ENCODE measurements at regions not wholly inside any gene's neighbourhood (a gene's known extent, or its start where the extent isn't known, plus 50 kb on each side); places are given as distances from the start of the nearest gene placed in this dataset.

DNA sequence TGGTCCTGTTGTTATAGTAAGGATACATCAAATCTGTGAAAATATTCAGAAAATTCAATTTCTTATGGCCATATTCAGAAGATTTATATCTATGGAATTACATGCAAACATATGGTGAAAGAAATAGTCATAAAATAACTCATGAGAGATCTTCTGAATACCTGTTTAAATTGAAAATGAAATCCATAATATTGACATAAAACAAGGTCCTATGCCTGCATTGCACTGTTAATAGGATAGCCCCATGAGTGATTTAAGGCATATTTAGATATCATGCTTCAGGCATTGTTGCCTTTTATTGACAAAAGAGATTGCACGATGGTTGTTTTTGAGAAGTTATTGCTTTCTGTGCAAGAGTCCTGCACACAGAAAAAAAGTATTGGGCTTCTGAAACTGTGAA lies 591.7 kb upstream of the ZNF717 start:
- Histone ChIP-seq H3K36me3 (no peaks in the 10 kb centered on the region), H3K4me1 (no peaks in the 10 kb centered on the region), H3K4me3 (no peak overlapping the region), H3K9me3 (no peaks in the 10 kb centered on the region), H3K27me3 (no peaks in the 10 kb centered on the region), H3K27ac (no peak overlapping the region)
- ATAC-seq, result no peak
- in situ Hi-C loops (cut with MboI; ENCODE audit: low sequenced_read_pairs in 4 of 4), result no loop called here
- no peak for DNase-seq
- intact Hi-C loops (cut with DNase I; ENCODE audit: low total_unique reads), result no loop called here
- TF ChIP-seq, protein P1, sequence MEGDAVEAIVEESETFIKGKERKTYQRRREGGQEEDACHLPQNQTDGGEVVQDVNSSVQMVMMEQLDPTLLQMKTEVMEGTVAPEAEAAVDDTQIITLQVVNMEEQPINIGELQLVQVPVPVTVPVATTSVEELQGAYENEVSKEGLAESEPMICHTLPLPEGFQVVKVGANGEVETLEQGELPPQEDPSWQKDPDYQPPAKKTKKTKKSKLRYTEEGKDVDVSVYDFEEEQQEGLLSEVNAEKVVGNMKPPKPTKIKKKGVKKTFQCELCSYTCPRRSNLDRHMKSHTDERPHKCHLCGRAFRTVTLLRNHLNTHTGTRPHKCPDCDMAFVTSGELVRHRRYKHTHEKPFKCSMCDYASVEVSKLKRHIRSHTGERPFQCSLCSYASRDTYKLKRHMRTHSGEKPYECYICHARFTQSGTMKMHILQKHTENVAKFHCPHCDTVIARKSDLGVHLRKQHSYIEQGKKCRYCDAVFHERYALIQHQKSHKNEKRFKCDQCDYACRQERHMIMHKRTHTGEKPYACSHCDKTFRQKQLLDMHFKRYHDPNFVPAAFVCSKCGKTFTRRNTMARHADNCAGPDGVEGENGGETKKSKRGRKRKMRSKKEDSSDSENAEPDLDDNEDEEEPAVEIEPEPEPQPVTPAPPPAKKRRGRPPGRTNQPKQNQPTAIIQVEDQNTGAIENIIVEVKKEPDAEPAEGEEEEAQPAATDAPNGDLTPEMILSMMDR (IDR thresholded peaks at IDR 0.05 in 4 of 5, conservative IDR thresholded peaks at IDR 0.05 in 1 of 5), result no peak
- no peak for TF ChIP-seq POLR2A (IDR thresholded peaks at IDR 0.05)

DNA sequence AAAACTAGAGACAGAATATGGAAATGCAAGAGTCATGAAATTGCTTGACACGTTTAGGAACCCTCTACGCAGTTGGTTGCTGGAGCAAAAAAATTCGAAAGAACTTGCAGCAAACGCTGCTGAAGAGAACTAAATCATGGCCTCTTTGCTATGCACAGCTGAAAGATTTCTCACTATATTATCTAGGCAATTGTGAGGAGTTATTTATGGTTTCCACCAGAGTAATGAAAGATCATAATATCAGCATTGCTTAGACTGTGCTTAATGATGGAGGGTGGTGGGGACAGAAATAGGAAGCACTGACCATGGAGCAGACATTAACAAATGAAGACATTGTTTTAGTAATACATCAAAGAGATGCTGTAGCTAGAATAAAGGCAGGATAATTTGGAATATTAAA lies 593.4 kb upstream of the ZNF717 start:
- intact Hi-C loops (cut with DNase I; ENCODE audit: low total_unique reads) (no loop called here), in situ Hi-C loops (cut with MboI; ENCODE audit: low sequenced_read_pairs in 4 of 4) (no loop called here)
- Histone ChIP-seq H3K27me3 (no peaks in the 10 kb centered on the region), H3K4me1 (no peaks in the 10 kb centered on the region), H3K27ac (no peak overlapping the region), H3K36me3 (no peaks in the 10 kb centered on the region), H3K4me3 (no peak overlapping the region), H3K9me3 (no peaks in the 10 kb centered on the region)
- TF ChIP-seq, protein P1 (IDR thresholded peaks at IDR 0.05 in 4 of 5, conservative IDR thresholded peaks at IDR 0.05 in 1 of 5), result no peak
- ATAC-seq (no peak), DNase-seq (no peak)

DNA sequence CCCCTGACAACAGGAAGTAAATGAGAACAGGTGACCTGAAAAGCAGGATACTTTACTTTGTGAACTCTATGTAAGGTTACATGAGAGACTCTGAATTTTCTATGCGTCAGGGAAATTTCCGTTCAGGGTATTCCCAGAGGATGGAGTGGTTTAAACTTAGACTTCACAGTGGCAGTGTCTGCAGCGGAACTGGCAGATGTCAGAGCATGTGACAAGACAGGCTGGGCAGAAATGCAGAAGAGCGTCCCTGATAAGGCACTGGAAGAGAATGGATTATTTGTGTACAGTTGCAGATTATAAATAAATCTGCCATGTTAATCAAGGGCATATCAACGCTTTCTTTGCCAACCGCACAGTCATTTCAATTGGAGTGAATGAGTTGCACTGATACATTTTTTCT lies 598.4 kb upstream of the ZNF717 start:
- Histone ChIP-seq H3K36me3 (no peaks in the 10 kb centered on the region), H3K4me1 (no peaks in the 10 kb centered on the region), H3K27me3 (no peaks in the 10 kb centered on the region), H3K9me3 (no peaks in the 10 kb centered on the region), H3K27ac (no peak overlapping the region), H3K4me3 (no peak overlapping the region)
- ATAC-seq (no peak), DNase-seq (no peak)
- TF ChIP-seq, protein P1 (IDR thresholded peaks at IDR 0.05 in 4 of 5, conservative IDR thresholded peaks at IDR 0.05 in 1 of 5), result no peak
- TF ChIP-seq POLR2A (IDR thresholded peaks at IDR 0.05), result no peak
- intact Hi-C loops (cut with DNase I; ENCODE audit: low total_unique reads) (no loop called here), in situ Hi-C loops (cut with MboI; ENCODE audit: low sequenced_read_pairs in 4 of 4) (no loop called here)

DNA sequence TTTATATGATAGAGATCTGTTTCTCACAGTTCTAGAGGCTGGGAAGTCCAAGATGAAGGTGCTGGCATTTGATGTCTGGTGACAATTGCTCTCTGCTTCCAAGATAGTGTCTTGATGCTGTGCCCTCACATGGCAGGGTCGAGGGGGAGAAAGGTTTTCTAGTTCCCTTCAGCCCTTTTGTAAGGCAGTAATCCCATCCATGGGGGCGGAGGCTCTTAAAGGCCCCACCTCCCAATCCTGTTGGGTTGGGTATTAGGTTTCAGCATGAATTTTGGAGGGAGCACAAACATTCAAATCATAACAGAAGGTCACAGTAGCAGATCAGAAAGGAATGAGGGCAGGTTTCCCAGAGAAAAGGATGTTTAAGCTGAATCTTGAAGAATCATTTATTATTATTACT lies 601.7 kb upstream of the ZNF717 start:
- H3K4me1 ChIP-seq, result no peaks in the 10 kb centered on the region
- TF ChIP-seq, protein P1 (IDR thresholded peaks at IDR 0.05 in 4 of 5, conservative IDR thresholded peaks at IDR 0.05 in 1 of 5), result no peak
- TF ChIP-seq POLR2A (IDR thresholded peaks at IDR 0.05), result no peak
- no peaks in the 10 kb centered on the region for H3K36me3 ChIP-seq
- DNase-seq (no peak), ATAC-seq (no peak)
- H3K27me3 ChIP-seq, result no peaks in the 10 kb centered on the region
- H3K27ac ChIP-seq, result no peak overlapping the region
- in situ Hi-C loops (cut with MboI; ENCODE audit: low sequenced_read_pairs in 4 of 4) (no loop called here), intact Hi-C loops (cut with DNase I; ENCODE audit: low total_unique reads) (no loop called here)
- no peaks in the 10 kb centered on the region for H3K9me3 ChIP-seq
- H3K4me3 ChIP-seq, result no peak overlapping the region

DNA sequence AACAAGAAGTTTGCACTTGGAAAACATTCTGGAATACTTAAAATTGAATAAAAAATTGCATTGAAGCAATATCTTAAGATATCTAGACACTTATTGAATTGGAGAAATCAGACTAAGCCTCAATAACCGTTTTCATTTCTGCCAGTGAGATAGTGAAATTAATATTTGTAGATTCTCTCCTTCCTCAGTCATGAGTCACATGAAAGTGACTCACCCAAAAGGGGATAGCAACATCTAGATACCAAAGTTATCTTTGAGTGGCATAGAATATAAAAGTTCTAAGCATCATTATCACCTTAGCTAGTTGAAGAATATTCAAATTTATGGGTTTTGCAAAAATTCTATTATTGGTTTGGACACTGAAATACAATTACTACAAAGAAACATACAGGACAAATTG lies 614.8 kb upstream of the ZNF717 start:
- DNase-seq (no peak), ATAC-seq (no peak)
- Histone ChIP-seq H3K36me3 (no peaks in the 10 kb centered on the region), H3K4me3 (no peak overlapping the region), H3K27ac (no peak overlapping the region), H3K9me3 (no peaks in the 10 kb centered on the region), H3K27me3 (no peaks in the 10 kb centered on the region), H3K4me1 (no peaks in the 10 kb centered on the region)
- in situ Hi-C loops (cut with MboI; ENCODE audit: low sequenced_read_pairs in 4 of 4) (no loop called here), intact Hi-C loops (cut with DNase I; ENCODE audit: low total_unique reads) (no loop called here)
- TF ChIP-seq, protein P1 (IDR thresholded peaks at IDR 0.05 in 4 of 5, conservative IDR thresholded peaks at IDR 0.05 in 1 of 5), result no peak
- TF ChIP-seq POLR2A (IDR thresholded peaks at IDR 0.05), result no peak
